Right cardiac atrium (tissue), 5 donors: ENCODE measurements at regions not wholly inside any gene's neighbourhood (a gene's known extent, or its start where the extent isn't known, plus 50 kb on each side); places are given as distances from the start of the nearest gene placed in this dataset.

Experiments used
- ATAC-seq, 2 donors: fragments of 200-7000 bp; cut with Tn5 transposase; one replicate each; pipeline versions ENCODE4 v1.8.0 to v1.9.1; 2020; ENCODE audit warnings: moderate library complexity in 2 of 2, mild to moderate bottlenecking in 1 of 2
- DNase-seq, 3 donors: peaks; one replicate each; pipeline ENCODE4 v3.0.0-alpha.2; 2020
- H3K27ac ChIP-seq: one replicate; pipeline ENCODE4 v1.5.1; 2013; ENCODE audit warnings: mild to moderate bottlenecking, low read length, control low read depth, moderate library complexity
- H3K27me3 ChIP-seq: one replicate; pipeline ENCODE4 v1.6.1; 2013; ENCODE audit not compliant: control insufficient read depth, insufficient read depth
- H3K4me1 ChIP-seq: one replicate; pipeline ENCODE4 v1.6.1; 2013; ENCODE audit warnings: low read length; ENCODE audit not compliant: control insufficient read depth, insufficient read depth
- H3K4me3 ChIP-seq: one replicate; pipeline ENCODE4 v1.5.1; 2013; ENCODE audit warnings: low read length, control low read depth
- H3K9me3 ChIP-seq: one replicate; pipeline ENCODE4 v1.6.1; 2013; ENCODE audit warnings: low read length; ENCODE audit not compliant: control insufficient read depth
- WGBS: extraction: QIAGEN DNeasy Blood & Tissue Kit; methylation state at CpG from one replicate; pipeline ENCODE4 v1.1.7; 2013; 5-methylcytosine and 5-hydroxymethylcytosine counted together
- intact Hi-C, 4 donors: fragments of 100-400 bp; cut with DNase I; formaldehyde crosslinking; loops; one replicate each; pipeline versions ENCODE4 v1.11.0 to v1.14.0; 2022 to 2023
- donor health status: healthy with polysubstance abuse.
- donor health status: DM: no; HTN: yes; CAD: no.
- donor health status: DM: no; HTN: no; CAD: no.
- donor health status: DM: no; HTN: yes; CAD: no; lungs with severe emphysema.
- donor health status: DM: yes; HTN: yes; CAD: no.

DNA sequence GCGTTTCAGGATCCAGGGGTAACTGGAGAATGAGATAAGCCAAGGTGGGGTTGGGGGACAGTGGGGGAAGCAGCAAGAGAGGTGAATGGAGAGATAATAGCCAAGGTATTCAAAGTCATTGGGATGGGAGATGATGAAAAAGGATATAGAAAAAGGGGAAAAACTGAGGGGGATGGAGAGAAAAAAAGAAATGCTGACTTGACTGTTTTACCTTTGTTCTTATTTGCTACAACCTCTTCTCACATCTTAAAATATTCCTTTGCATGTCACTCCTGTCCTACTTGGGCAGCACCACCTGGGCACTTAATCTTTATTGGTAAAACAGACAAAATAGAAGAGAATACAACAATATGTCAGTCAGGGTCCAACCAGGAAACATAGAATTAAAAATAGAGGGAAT, 56.0 kb upstream of the FNDC3A start:
- DNase-seq (no peak), ATAC-seq (no peak)
- Histone ChIP-seq H3K27me3 (no peaks in the 10 kb centered on the region), H3K4me1 (no peaks in the 10 kb centered on the region), H3K4me3 (no peak overlapping the region), H3K9me3 (no peaks in the 10 kb centered on the region), H3K27ac (no peak overlapping the region)
- intact Hi-C loops: no loop called here
- WGBS: 67% methylated on average over 1 of the region's 1 CpG

GRCh38 chr13:48920730-48921129, 55.0 kb upstream of the FNDC3A start:
- intact Hi-C loops: no loop called here
- 90% methylated on average over 6 of the region's 6 CpGs for WGBS
- no peak for DNase-seq

GRCh38 chr13:48923376-48923775, 52.3 kb upstream of the FNDC3A start:
- peak in 1 of 3 donors; percentile 13 for DNase-seq
- no peak for ATAC-seq
- H3K27ac ChIP-seq: no peak overlapping the region
- H3K9me3 ChIP-seq: no peaks in the 10 kb centered on the region
- no peaks in the 10 kb centered on the region for H3K27me3 ChIP-seq
- WGBS: 74% methylated on average over 1 of the region's 1 CpG
- intact Hi-C loops: no loop called here
- no peaks in the 10 kb centered on the region for H3K4me1 ChIP-seq
- no peak overlapping the region for H3K4me3 ChIP-seq

More at GRCh38 chr13:48920730-48921129, 55.0 kb upstream of the FNDC3A start:
- no peak for ATAC-seq
- Histone ChIP-seq H3K4me3 (no peak overlapping the region), H3K9me3 (no peaks in the 10 kb centered on the region), H3K27ac (no peak overlapping the region), H3K27me3 (no peaks in the 10 kb centered on the region), H3K4me1 (no peaks in the 10 kb centered on the region)

GRCh38 chr13:48925001-48925400, 50.7 kb upstream of the FNDC3A start:
- no peak overlapping the region for H3K27ac ChIP-seq
- no peaks in the 10 kb centered on the region for H3K9me3 ChIP-seq
- intact Hi-C loops: no loop called here
- no peak overlapping the region for H3K4me3 ChIP-seq
- H3K4me1 ChIP-seq: no peaks in the 10 kb centered on the region
- WGBS: 97% methylated on average over 2 of the region's 2 CpGs
- H3K27me3 ChIP-seq: no peaks in the 10 kb centered on the region
- no peak for DNase-seq
- ATAC-seq: no peak
